B cell (primary cell): ENCODE measurements at regions not wholly inside any gene's neighbourhood (a gene's known extent, or its start where the extent isn't known, plus 50 kb on each side); places are given as distances from the start of the nearest gene placed in this dataset.

Experiments used
- ATAC-seq: fragments of 200-7000 bp; cut with Tn5 transposase; one replicate; pipeline ENCODE4 v1.10.0; 2021; ENCODE audit warnings: low read depth, mild to moderate bottlenecking, moderate number of reproducible peaks, moderate library complexity
- CTCF ChIA-PET: fragments of 350-600 bp; sonication (Branson Sonifier 250); formaldehyde crosslinking; loops from one replicate; lab custom pipeline; 2021; ENCODE audit warnings: antibody characterized with exemption, inconsistent platforms; lab: Charles Lee
- POLR2A ChIA-PET: fragments of 350-600 bp; sonication (Branson Sonifier 250); formaldehyde crosslinking; loops from one replicate; lab custom pipeline; 2021; ENCODE audit warnings: antibody characterized with exemption; lab: Charles Lee
- DNase-seq: peaks from one replicate; pipeline ENCODE4 v3.0.0; 2013
- H2AFZ ChIP-seq: 2 replicates; pipeline ENCODE4 v1.6.1; 2012; ENCODE audit warnings: mild to moderate bottlenecking, low read depth, low read length; ENCODE audit not compliant: insufficient read depth, poor library complexity, severe bottlenecking
- H3K27ac ChIP-seq, 2 donors: 1 replicate in 1 of 2; 2 replicates in 1 of 2; pipeline ENCODE4 v1.5.1; 2012 to 2013; ENCODE audit warnings: low read length in 2 of 2, mild to moderate bottlenecking in 2 of 2, moderate library complexity in 1 of 2
- H3K27me3 ChIP-seq, 4 experiments: fragments of 200-600 bp in 1 of 4; sonication (generic) in 1 of 4; replicated peaks in 1 of 4; 1 replicate in 2 of 4; 2 replicates in 2 of 4; pipeline versions ENCODE4 v1.6.1 to v1.7.0; 2013 to 2016; ENCODE audit warnings: low read length in 3 of 4, mild to moderate bottlenecking in 2 of 4, mixed read lengths in 1 of 4, moderate library complexity in 1 of 4; ENCODE audit not compliant: insufficient read depth in 4 of 4, control insufficient read depth in 3 of 4; ENCODE audit errors: control extremely low read depth in 1 of 4
- H3K36me3 ChIP-seq, 2 experiments: replicated peaks in 1 of 2; 1 replicate in 1 of 2; 2 replicates in 1 of 2; pipeline versions ENCODE4 v1.6.1 to v1.7.1; 2013; ENCODE audit warnings: low read length in 1 of 2; ENCODE audit not compliant: insufficient read depth in 2 of 2, control insufficient read depth in 1 of 2; ENCODE audit errors: control extremely low read depth in 1 of 2, extremely low read depth in 1 of 2
- H3K4me1 ChIP-seq, 2 donors: fragments of 200-600 bp in 1 of 2; sonication (generic) in 1 of 2; 1 replicate in 1 of 2; 2 replicates in 1 of 2; pipeline versions ENCODE4 v1.5.1 to v1.6.1; 2013 to 2017; ENCODE audit warnings: low read length in 2 of 2; ENCODE audit not compliant: control insufficient read depth in 2 of 2, insufficient read depth in 2 of 2
- H3K4me2 ChIP-seq: replicated peaks from 2 replicates; pipeline ENCODE3; 2012; ENCODE audit warnings: mild to moderate bottlenecking, low read depth, low read length; ENCODE audit not compliant: poor library complexity, severe bottlenecking
- H3K4me3 ChIP-seq, 5 experiments: fragments of 200-600 bp in 1 of 5; sonication (generic) in 1 of 5; 1 replicate in 3 of 5; 2 replicates in 2 of 5; pipeline versions ENCODE4 v1.5.1 to v1.7.0; 2011 to 2016; ENCODE audit warnings: low read length in 4 of 5, mild to moderate bottlenecking in 4 of 5, low read depth in 2 of 5, control low read depth in 1 of 5, moderate library complexity in 1 of 5; ENCODE audit not compliant: insufficient read depth in 1 of 5; ENCODE audit errors: control extremely low read depth in 1 of 5, extremely low read depth in 1 of 5
- H3K79me2 ChIP-seq: fragments of 200-600 bp; sonication (generic); one replicate; pipeline ENCODE4 v1.6.0; 2016; ENCODE audit warnings: low read length; ENCODE audit not compliant: control insufficient read depth, insufficient read depth
- H3K9ac ChIP-seq: fragments of 200-600 bp; sonication (generic); 2 replicates; pipeline ENCODE4 v1.6.1; 2017; ENCODE audit warnings: mild to moderate bottlenecking, low read length, moderate library complexity
- H3K9me3 ChIP-seq, 3 donors: one replicate each; pipeline versions ENCODE4 v1.6.1 to v1.7.1; 2013; ENCODE audit warnings: low read length in 2 of 3; ENCODE audit not compliant: control insufficient read depth in 2 of 3, insufficient read depth in 1 of 3; ENCODE audit errors: control extremely low read depth in 1 of 3
- H4K20me1 ChIP-seq: 2 replicates; pipeline ENCODE4 v1.6.0; 2012; ENCODE audit warnings: mild to moderate bottlenecking, low read length; ENCODE audit not compliant: insufficient read depth, control insufficient read depth, poor library complexity, severe bottlenecking
- H3K27ac Mint-ChIP-seq: one replicate; pipeline ENCODE4 v1.8.0; 2021; ENCODE audit warnings: mixed read lengths
- H3K27me3 Mint-ChIP-seq: one replicate; pipeline ENCODE4 v1.8.0; 2021; ENCODE audit warnings: mixed read lengths
- H3K4me1 Mint-ChIP-seq: one replicate; pipeline ENCODE4 v1.8.0; 2021; ENCODE audit warnings: mixed read lengths
- H3K4me3 Mint-ChIP-seq: one replicate; pipeline ENCODE4 v1.8.0; 2021; ENCODE audit warnings: mixed read lengths
- H3K9me3 Mint-ChIP-seq: one replicate; pipeline ENCODE4 v1.8.0; 2022; ENCODE audit warnings: mixed read lengths; ENCODE audit not compliant: insufficient read depth
- EZH2 ChIP-seq: IDR thresholded peaks from 2 replicates; pipeline ENCODE4 v1.6.1; 2012; ENCODE audit warnings: borderline replicate concordance, low read depth, mild to moderate bottlenecking, moderate library complexity, low read length; ENCODE audit not compliant: insufficient read depth, poor library complexity, severe bottlenecking
- WGBS: methylation state at CpG from one replicate; pipeline ENCODE4 v1.1.5; 2013; ENCODE audit warnings: missing lambda C conversion rate; ENCODE audit not compliant: insufficient coverage; 5-methylcytosine and 5-hydroxymethylcytosine counted together
- intact Hi-C: fragments of 100-400 bp; cut with micrococcal nuclease; formaldehyde crosslinking; loops from one replicate; pipeline ENCODE4 v1.10.0; 2022
- TF ChIP-seq, protein P1 (sequence below): fragments of 200-600 bp; IDR thresholded peaks from one replicate; pipeline ENCODE4 v1.8.0; 2022; ENCODE audit warnings: antibody characterized with exemption, mild to moderate bottlenecking

DNA sequence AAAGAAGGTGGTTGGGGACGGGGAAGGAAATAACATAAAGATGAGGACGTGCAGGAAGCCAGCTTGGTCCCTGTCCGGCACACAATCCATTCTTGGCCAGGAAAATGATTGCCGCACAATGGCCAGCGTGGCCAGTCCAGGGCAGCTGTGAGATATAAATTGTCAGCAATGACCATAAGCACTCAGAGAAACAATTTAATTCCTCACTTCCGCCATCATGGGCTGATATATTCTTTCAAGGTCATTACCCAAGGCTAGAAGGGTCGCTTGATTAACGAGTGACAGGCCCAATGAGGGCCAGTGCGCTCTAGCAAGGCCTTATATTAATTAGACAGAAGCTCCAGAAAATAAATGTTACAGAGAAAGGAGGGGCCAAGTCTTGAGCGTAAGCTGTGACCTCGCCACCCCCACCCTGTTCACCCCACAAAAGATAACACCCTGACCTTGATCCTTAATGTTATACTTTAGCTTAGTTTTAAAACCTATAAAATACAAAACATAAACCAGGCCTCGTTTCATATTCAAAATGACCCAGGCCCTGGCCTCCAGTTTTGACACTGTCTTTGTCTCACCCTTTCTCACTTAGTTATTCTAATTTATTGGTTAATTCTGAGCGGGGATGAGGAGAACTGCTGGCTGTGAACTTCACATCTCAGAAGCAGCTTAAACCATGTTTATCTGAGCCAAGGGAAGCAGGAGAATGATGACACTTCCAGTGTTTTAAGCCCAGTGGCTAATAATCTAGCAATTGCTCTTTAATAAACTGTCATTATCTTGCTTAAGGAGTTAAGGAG, 478.3 kb upstream of the ZFHX3 start:
- 83% methylated on average over 4 of the region's 13 CpGs for WGBS
- Histone ChIP-seq H3K27me3 (peaks cover 0 to 3% (median 0%) of the 10 kb centered on the region in 4 experiments), H2AFZ (no peak overlapping the region), H3K36me3 (no peaks in the 10 kb centered on the region), H3K4me1 (no peaks in the 10 kb centered on the region), H3K27ac (no peak overlapping the region), H3K4me3 (no peak overlapping the region), H3K4me2 (no peak overlapping the region), H3K9ac (no peak overlapping the region), H3K9me3 (peaks cover 0 to 2% (median 0%) of the 10 kb centered on the region in 3 donors), H4K20me1 (no peaks in the 10 kb centered on the region), H3K79me2 (no peaks in the 10 kb centered on the region)
- POLR2A ChIA-PET, result no interaction called here
- no peak for DNase-seq
- CTCF ChIA-PET, result no interaction called here
- Mint-ChIP-seq H3K27me3 (no peaks in the 10 kb centered on the region), H3K4me1 (no peaks in the 10 kb centered on the region), H3K27ac (no peak overlapping the region), H3K9me3 (no peaks in the 10 kb centered on the region), H3K4me3 (no peak overlapping the region)
- intact Hi-C loops, result no loop called here
- TF ChIP-seq EZH2, result no peak
- TF ChIP-seq, protein P1, sequence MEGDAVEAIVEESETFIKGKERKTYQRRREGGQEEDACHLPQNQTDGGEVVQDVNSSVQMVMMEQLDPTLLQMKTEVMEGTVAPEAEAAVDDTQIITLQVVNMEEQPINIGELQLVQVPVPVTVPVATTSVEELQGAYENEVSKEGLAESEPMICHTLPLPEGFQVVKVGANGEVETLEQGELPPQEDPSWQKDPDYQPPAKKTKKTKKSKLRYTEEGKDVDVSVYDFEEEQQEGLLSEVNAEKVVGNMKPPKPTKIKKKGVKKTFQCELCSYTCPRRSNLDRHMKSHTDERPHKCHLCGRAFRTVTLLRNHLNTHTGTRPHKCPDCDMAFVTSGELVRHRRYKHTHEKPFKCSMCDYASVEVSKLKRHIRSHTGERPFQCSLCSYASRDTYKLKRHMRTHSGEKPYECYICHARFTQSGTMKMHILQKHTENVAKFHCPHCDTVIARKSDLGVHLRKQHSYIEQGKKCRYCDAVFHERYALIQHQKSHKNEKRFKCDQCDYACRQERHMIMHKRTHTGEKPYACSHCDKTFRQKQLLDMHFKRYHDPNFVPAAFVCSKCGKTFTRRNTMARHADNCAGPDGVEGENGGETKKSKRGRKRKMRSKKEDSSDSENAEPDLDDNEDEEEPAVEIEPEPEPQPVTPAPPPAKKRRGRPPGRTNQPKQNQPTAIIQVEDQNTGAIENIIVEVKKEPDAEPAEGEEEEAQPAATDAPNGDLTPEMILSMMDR, result no peak
- no peak for ATAC-seq

DNA sequence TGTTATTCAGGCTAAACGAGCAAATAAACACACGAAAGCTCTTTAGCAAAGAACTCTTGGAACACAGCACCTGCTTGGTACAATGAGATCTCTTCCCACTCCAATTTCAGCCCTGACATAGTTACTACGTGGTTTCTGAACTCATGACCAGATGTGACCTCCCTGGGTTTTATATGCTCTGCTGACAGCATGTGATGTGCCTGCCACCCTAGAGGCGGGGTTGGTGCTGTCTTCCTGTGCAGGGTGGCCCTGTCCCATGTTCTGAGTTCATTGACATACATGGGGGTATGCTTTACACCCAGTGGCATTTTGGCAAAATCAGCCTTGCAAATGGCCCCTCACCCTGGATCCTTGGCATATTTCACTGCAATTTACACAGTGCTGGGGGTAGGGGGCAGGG, 475.3 kb upstream of the ZFHX3 start:
- H3K27ac Mint-ChIP-seq, result no peak overlapping the region
- H3K4me1 Mint-ChIP-seq, result no peaks in the 10 kb centered on the region
- H3K9me3 ChIP-seq, result no peaks in the 10 kb centered on the region
- H3K27ac ChIP-seq, result no peak overlapping the region
- no peak overlapping the region for H3K4me3 Mint-ChIP-seq
- no peaks in the 10 kb centered on the region for H3K27me3 Mint-ChIP-seq
- no peak overlapping the region for H2AFZ ChIP-seq
- H4K20me1 ChIP-seq, result no peaks in the 10 kb centered on the region
- WGBS, result 76% methylated on average over 3 of the region's 4 CpGs
- no peak for DNase-seq
- no peak for TF ChIP-seq EZH2
- TF ChIP-seq, protein P1, result no peak
- peaks cover 0 to 3% (median 0%) of the 10 kb centered on the region in 4 experiments for H3K27me3 ChIP-seq
- CTCF ChIA-PET, result no interaction called here
- no peaks in the 10 kb centered on the region for H3K4me1 ChIP-seq
- ATAC-seq, result no peak
- H3K9ac ChIP-seq, result no peak overlapping the region
- intact Hi-C loops, result no loop called here
- H3K79me2 ChIP-seq, result no peaks in the 10 kb centered on the region
- no peak overlapping the region for H3K4me3 ChIP-seq
- no peak overlapping the region for H3K4me2 ChIP-seq
- H3K36me3 ChIP-seq, result no peaks in the 10 kb centered on the region
- POLR2A ChIA-PET, result no interaction called here
- H3K9me3 Mint-ChIP-seq, result no peaks in the 10 kb centered on the region
